T-helper 9 cell (primary cell): ENCODE measurements at regions not wholly inside any gene's neighbourhood (a gene's known extent, or its start where the extent isn't known, plus 50 kb on each side); places are given as distances from the start of the nearest gene placed in this dataset.

Experiments
- DNase-seq: peaks from one replicate; pipeline ENCODE4 v3.0.0-alpha.2; 2020

GRCh38 chr21:15493646-15494045, 236.1 kb upstream of the USP25 start:
- DNase-seq, result no peak

GRCh38 chr21:15494481-15494880, 235.3 kb upstream of the USP25 start:
- DNase-seq, result no peak

GRCh38 chr21:15495965-15496364, 233.8 kb upstream of the USP25 start:
- DNase-seq, result no peak

- DNase-seq, result no peak
These were observed 232.9 kb upstream of the USP25 start for GRCh38 chr21:15496911-15497310.

GRCh38 chr21:15498455-15498854, 231.3 kb upstream of the USP25 start:
- no peak for DNase-seq

GRCh38 chr21:15506086-15506485, 223.7 kb upstream of the USP25 start:
- no peak for DNase-seq

- DNase-seq, result no peak
These were observed 221.2 kb upstream of the USP25 start for GRCh38 chr21:15508554-15508953.

- DNase-seq, result peak; percentile 29
These were observed 215.5 kb upstream of the USP25 start for GRCh38 chr21:15514073-15514946.

GRCh38 chr21:15515908-15516307, 213.9 kb upstream of the USP25 start:
- DNase-seq, result no peak

GRCh38 chr21:15517394-15517793, 212.4 kb upstream of the USP25 start:
- DNase-seq, result no peak

GRCh38 chr21:15520811-15521643, 208.8 kb upstream of the USP25 start:
- no peak for DNase-seq

- DNase-seq, result no peak
These were observed 208.2 kb upstream of the USP25 start for GRCh38 chr21:15521644-15522001.

- no peak for DNase-seq
These were observed 207.6 kb upstream of the USP25 start for GRCh38 chr21:15522148-15522547.

- no peak for DNase-seq
These were observed 204.9 kb upstream of the USP25 start for GRCh38 chr21:15524855-15525254.

GRCh38 chr21:15526798-15527197, 203.0 kb upstream of the USP25 start:
- no peak for DNase-seq

- no peak for DNase-seq
These were observed 201.4 kb upstream of the USP25 start for GRCh38 chr21:15528346-15528745.

- no peak for DNase-seq
These were observed 197.8 kb upstream of the USP25 start for GRCh38 chr21:15531986-15532385.

GRCh38 chr21:15533618-15534017, 196.2 kb upstream of the USP25 start:
- DNase-seq, result no peak

GRCh38 chr21:15534450-15534886, 195.3 kb upstream of the USP25 start:
- no peak for DNase-seq

GRCh38 chr21:15539376-15539775, 190.4 kb upstream of the USP25 start:
- DNase-seq, result no peak

GRCh38 chr21:15543473-15543872, 186.3 kb upstream of the USP25 start:
- no peak for DNase-seq

- DNase-seq, result no peak
These were observed 180.1 kb upstream of the USP25 start for GRCh38 chr21:15549671-15550070.

GRCh38 chr21:15552914-15553494, 176.8 kb upstream of the USP25 start:
- DNase-seq, result no peak

GRCh38 chr21:15557925-15558324, 171.9 kb upstream of the USP25 start:
- no peak for DNase-seq
